Thyroid gland (tissue), 4 donors: ENCODE measurements at regions not wholly inside any gene's neighbourhood (a gene's known extent, or its start where the extent isn't known, plus 50 kb on each side); places are given as distances from the start of the nearest gene placed in this dataset.

Source experiments
- POLR2A ChIP-seq, 2 donors: fragments of 450-650 bp; IDR thresholded peaks; one replicate each; pipeline ENCODE4 v1.6.1; 2017; ENCODE audit warnings: antibody characterized with exemption in 2 of 2, mild to moderate bottlenecking in 2 of 2, moderate library complexity in 1 of 2
- TF ChIP-seq, protein P1 (sequence below), 6 experiments: fragments of 200-600 bp in 3 of 6; fragments of 450-650 bp in 3 of 6; sonication (generic) in 3 of 6; IDR thresholded peaks; one replicate each; pipeline ENCODE4 v1.5.1; 2016 to 2019; ENCODE audit warnings: antibody characterized with exemption in 6 of 6, mild to moderate bottlenecking in 2 of 6, inconsistent platforms in 1 of 6, moderate library complexity in 1 of 6

GRCh38 chr6:139766796-139767195 is 392.3 kb upstream of the CITED2 start:
- TF ChIP-seq, protein P1, sequence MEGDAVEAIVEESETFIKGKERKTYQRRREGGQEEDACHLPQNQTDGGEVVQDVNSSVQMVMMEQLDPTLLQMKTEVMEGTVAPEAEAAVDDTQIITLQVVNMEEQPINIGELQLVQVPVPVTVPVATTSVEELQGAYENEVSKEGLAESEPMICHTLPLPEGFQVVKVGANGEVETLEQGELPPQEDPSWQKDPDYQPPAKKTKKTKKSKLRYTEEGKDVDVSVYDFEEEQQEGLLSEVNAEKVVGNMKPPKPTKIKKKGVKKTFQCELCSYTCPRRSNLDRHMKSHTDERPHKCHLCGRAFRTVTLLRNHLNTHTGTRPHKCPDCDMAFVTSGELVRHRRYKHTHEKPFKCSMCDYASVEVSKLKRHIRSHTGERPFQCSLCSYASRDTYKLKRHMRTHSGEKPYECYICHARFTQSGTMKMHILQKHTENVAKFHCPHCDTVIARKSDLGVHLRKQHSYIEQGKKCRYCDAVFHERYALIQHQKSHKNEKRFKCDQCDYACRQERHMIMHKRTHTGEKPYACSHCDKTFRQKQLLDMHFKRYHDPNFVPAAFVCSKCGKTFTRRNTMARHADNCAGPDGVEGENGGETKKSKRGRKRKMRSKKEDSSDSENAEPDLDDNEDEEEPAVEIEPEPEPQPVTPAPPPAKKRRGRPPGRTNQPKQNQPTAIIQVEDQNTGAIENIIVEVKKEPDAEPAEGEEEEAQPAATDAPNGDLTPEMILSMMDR (IDR thresholded peaks at IDR 0.05), result no peak
- TF ChIP-seq POLR2A (IDR thresholded peaks at IDR 0.05), result no peak
